ENCODE measurements at regions not wholly inside any gene's neighbourhood (a gene's known extent, or its start where the extent isn't known, plus 50 kb on each side); places are given as distances from the start of the nearest gene placed in this dataset.

- no peak for DNase-seq (ENCODE audit: extremely low spot score)
- TF ChIP-seq CTCF (IDR thresholded peaks at IDR 0.05; ENCODE audit: control extremely low read depth, extremely low read depth, low read depth, missing control alignments): no peak
- CTCF ChIA-PET: interaction anchor here (0.8 to 3.6 kb wide), 5 partner anchors 9 to 82 kb away, joined by 3 to 20 read pairs (median 4); no protein-coding TSS in a partner anchor
- POLR2A ChIA-PET: no interaction called here
Observed at GRCh38 chr12:87870493-87871460, 158.4 kb downstream of the C12orf50 start.

GRCh38 chr12:87870061-87870460 is 159.1 kb downstream of the C12orf50 start:
- no peak for TF ChIP-seq CTCF (IDR thresholded peaks at IDR 0.05; ENCODE audit: control extremely low read depth, extremely low read depth, low read depth, missing control alignments)
- ChIA-PET CTCF (interaction anchor here (0.8 to 3.6 kb wide), 5 partner anchors 9 to 82 kb away, joined by 3 to 20 read pairs (median 4); no protein-coding TSS in a partner anchor), POLR2A (no interaction called here)
- DNase-seq (ENCODE audit: extremely low spot score): no peak

GRCh38 chr12:87866578-87867292 is 162.5 kb downstream of the C12orf50 start:
- POLR2A ChIA-PET: no interaction called here
- peak; percentile 14 for TF ChIP-seq CTCF (IDR thresholded peaks at IDR 0.05; ENCODE audit: control extremely low read depth, extremely low read depth, low read depth, missing control alignments)
- no peak for DNase-seq (ENCODE audit: extremely low spot score)
- CTCF ChIA-PET: interaction anchor here (1.3 kb wide), 2 partner anchors 12 to 18 kb away, joined by 3 read pairs; no protein-coding TSS in a partner anchor

- DNase-seq (ENCODE audit: extremely low spot score): no peak
- CTCF ChIA-PET: interaction anchor here (0.6 to 1.4 kb wide), 3 partner anchors 8 to 14 kb away, joined by 3 to 4 read pairs (median 3); no protein-coding TSS in a partner anchor
- POLR2A ChIA-PET: no interaction called here
- TF ChIP-seq CTCF (IDR thresholded peaks at IDR 0.05; ENCODE audit: control extremely low read depth, extremely low read depth, low read depth, missing control alignments): no peak
Observed at GRCh38 chr12:87861791-87862190, 167.4 kb downstream of the C12orf50 start.

- ChIA-PET CTCF (interaction anchor here (1.2 to 1.3 kb wide), 2 partner anchors 9 to 19 kb away, joined by 3 to 4 read pairs; no protein-coding TSS in a partner anchor), POLR2A (no interaction called here)
- DNase-seq (ENCODE audit: extremely low spot score): no peak
- TF ChIP-seq CTCF (IDR thresholded peaks at IDR 0.05; ENCODE audit: control extremely low read depth, extremely low read depth, low read depth, missing control alignments): no peak
Observed at GRCh38 chr12:87853448-87854003, 175.7 kb downstream of the C12orf50 start.

- TF ChIP-seq CTCF (IDR thresholded peaks at IDR 0.05; ENCODE audit: control extremely low read depth, extremely low read depth, low read depth, missing control alignments): no peak
- ChIA-PET CTCF (interaction anchor here (0.6 to 2.6 kb wide), 14 partner anchors 10 to 1925 kb away, joined by 3 to 20 read pairs (median 4); no protein-coding TSS in a partner anchor), POLR2A (no interaction called here)
- DNase-seq (ENCODE audit: extremely low spot score): no peak
Observed at GRCh38 chr12:87849074-87849473, 180.1 kb downstream of the C12orf50 start.
